ENCODE measurements at regions not wholly inside any gene's neighbourhood (a gene's known extent, or its start where the extent isn't known, plus 50 kb on each side); places are given as distances from the start of the nearest gene placed in this dataset.

GRCh38 chr1:212520746-212521145, 87.8 kb upstream of the ATF3 start:
- Histone ChIP-seq H3K27me3 (ENCODE audit: control insufficient read depth in 4 of 4, insufficient read depth in 4 of 4, low read length in 3 of 4) (no peaks in the 10 kb centered on the region), H3K36me3 (ENCODE audit: control insufficient read depth in 4 of 4, insufficient read depth in 3 of 4, low read depth in 1 of 4, low read length in 3 of 4) (no peaks in the 10 kb centered on the region), H3K4me3 (ENCODE audit: low read depth in 1 of 3, low read length in 3 of 3) (no peak overlapping the region), H3K27ac (ENCODE audit: low read depth in 1 of 2, low read length in 2 of 2) (no peak overlapping the region), H3K4me1 (ENCODE audit: control insufficient read depth in 4 of 4, insufficient read depth in 4 of 4, low read length in 3 of 4) (peaks cover 0 to 9% (median 6%) of the 10 kb centered on the region in 4 donors), H3K9ac (ENCODE audit: low read depth in 1 of 2, low read length in 2 of 2) (no peak overlapping the region), H3K9me3 (ENCODE audit: control insufficient read depth in 4 of 4, low read length in 3 of 4) (no peaks in the 10 kb centered on the region)
- no peak for DNase-seq (ENCODE audit: low spot score)
- TF ChIP-seq YY1 (IDR thresholded peaks at IDR 0.05) (no peak), SP1 (IDR thresholded peaks at IDR 0.05) (no peak), CTCF (IDR thresholded peaks at IDR 0.05; ENCODE audit: low read depth, low read length, missing input control) (no peak), RXRA (IDR thresholded peaks at IDR 0.05) (no peak), REST (IDR thresholded peaks at IDR 0.05) (no peak), EGR1 (IDR thresholded peaks at IDR 0.05; ENCODE audit: low read depth in 2 of 2) (no peak), HNF4A (conservative IDR thresholded peaks at IDR 0.05) (no peak), ZBTB33 (IDR thresholded peaks at IDR 0.05) (no peak), FOXA2 (IDR thresholded peaks at IDR 0.05) (no peak), HNF4G (IDR thresholded peaks at IDR 0.05) (no peak), ATF3 (IDR thresholded peaks at IDR 0.05) (no peak)
- 87% methylated on average over 5 of the region's 5 CpGs for WGBS

- H3K27ac ChIP-seq (ENCODE audit: low read depth in 1 of 2, low read length in 2 of 2): no peak overlapping the region
- no peak overlapping the region for H3K9ac ChIP-seq (ENCODE audit: low read depth in 1 of 2, low read length in 2 of 2)
- TF ChIP-seq GABPA (IDR thresholded peaks at IDR 0.05 in 1 of 2, conservative IDR thresholded peaks at IDR 0.05 in 1 of 2) (no peak), EGR1 (IDR thresholded peaks at IDR 0.05; ENCODE audit: low read depth in 2 of 2) (no peak)
- H3K4me3 ChIP-seq (ENCODE audit: low read depth in 1 of 3, low read length in 3 of 3): no peak overlapping the region
- no peaks in the 10 kb centered on the region for H3K36me3 ChIP-seq (ENCODE audit: control insufficient read depth in 4 of 4, insufficient read depth in 3 of 4, low read depth in 1 of 4, low read length in 3 of 4)
- no peak for DNase-seq (ENCODE audit: low spot score)
- 86% methylated on average over 7 of the region's 7 CpGs for WGBS
- H3K4me1 ChIP-seq (ENCODE audit: control insufficient read depth in 4 of 4, insufficient read depth in 4 of 4, low read length in 3 of 4): no peaks in the 10 kb centered on the region
- no peaks in the 10 kb centered on the region for H3K27me3 ChIP-seq (ENCODE audit: control insufficient read depth in 4 of 4, insufficient read depth in 4 of 4, low read length in 3 of 4)
- no peaks in the 10 kb centered on the region for H3K9me3 ChIP-seq (ENCODE audit: control insufficient read depth in 4 of 4, low read length in 3 of 4)
Observed at GRCh38 chr1:212525479-212526110, 83.0 kb upstream of the ATF3 start.

Measured in liver (tissue), 8 donors.